ENCODE measurements at regions not wholly inside any gene's neighbourhood (a gene's known extent, or its start where the extent isn't known, plus 50 kb on each side); places are given as distances from the start of the nearest gene placed in this dataset.

GRCh38 chr10:120162471-120162870 is 269.9 kb downstream of the SEC23IP start:
- H3K4me3 ChIP-seq (ENCODE audit: control insufficient read depth in 1 of 2, extremely low read depth in 1 of 2, low read length in 1 of 2): no peak overlapping the region
- no peak for DNase-seq
- H3K27ac ChIP-seq (ENCODE audit: low read length): no peak overlapping the region
- Mint-ChIP-seq H3K27ac (no peak overlapping the region), H3K9me3 (no peaks in the 10 kb centered on the region), H3K4me1 (no peaks in the 10 kb centered on the region), H3K4me3 (no peak overlapping the region), H3K27me3 (peaks cover 5 to 7% of the 10 kb centered on the region in 2 donors), H3K36me3 (no peaks in the 10 kb centered on the region)
- WGBS (ENCODE audit: insufficient coverage): 48% methylated on average over 2 of the region's 4 CpGs
- no peaks in the 10 kb centered on the region for H3K27me3 ChIP-seq (replicated peaks in 1 of 2; ENCODE audit: control insufficient read depth in 2 of 2, extremely low read depth in 1 of 2, insufficient read depth in 2 of 2, low read length in 1 of 2)
- no peaks in the 10 kb centered on the region for H3K4me1 ChIP-seq (ENCODE audit: control insufficient read depth in 1 of 2, extremely low read depth in 1 of 2, insufficient read depth in 2 of 2, low read length in 2 of 2)
- POLR2A ChIA-PET: no interaction called here
- CTCF ChIA-PET: no interaction called here
- H3K36me3 ChIP-seq (ENCODE audit: control insufficient read depth in 2 of 2, extremely low read depth in 1 of 2, insufficient read depth in 1 of 2, low read length in 1 of 2): no peaks in the 10 kb centered on the region
- ATAC-seq (replicated peaks in 1 of 4): no peak
- no peaks in the 10 kb centered on the region for H3K9me3 ChIP-seq

DNA sequence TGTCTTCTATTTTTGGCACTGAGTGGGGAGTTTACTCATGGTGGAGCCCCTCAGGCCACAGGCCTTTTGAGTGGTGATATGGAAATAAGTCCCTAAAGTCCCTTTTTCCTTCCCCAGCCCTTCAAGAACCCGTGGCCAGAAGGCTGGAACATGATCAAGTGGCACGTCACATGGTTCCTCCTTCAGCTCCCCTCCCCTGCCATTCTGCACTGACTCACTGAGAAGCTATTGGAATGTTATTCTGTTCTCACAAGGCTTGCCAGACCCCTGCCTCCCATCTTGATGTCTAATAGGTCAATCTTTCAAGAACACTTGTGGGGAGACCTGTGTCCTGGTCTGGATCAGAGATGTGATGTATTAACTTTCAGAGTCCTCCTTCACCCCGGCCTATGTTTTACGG is 279.8 kb downstream of the SEC23IP start:
- no peak overlapping the region for H3K4me3 Mint-ChIP-seq
- Histone ChIP-seq H3K9me3 (no peaks in the 10 kb centered on the region), H3K27ac (ENCODE audit: low read length) (no peak overlapping the region), H3K27me3 (replicated peaks in 1 of 2; ENCODE audit: control insufficient read depth in 2 of 2, extremely low read depth in 1 of 2, insufficient read depth in 2 of 2, low read length in 1 of 2) (no peaks in the 10 kb centered on the region), H3K36me3 (ENCODE audit: control insufficient read depth in 2 of 2, extremely low read depth in 1 of 2, insufficient read depth in 1 of 2, low read length in 1 of 2) (no peaks in the 10 kb centered on the region), H3K4me3 (ENCODE audit: control insufficient read depth in 1 of 2, extremely low read depth in 1 of 2, low read length in 1 of 2) (no peak overlapping the region), H3K4me1 (ENCODE audit: control insufficient read depth in 1 of 2, extremely low read depth in 1 of 2, insufficient read depth in 2 of 2, low read length in 2 of 2) (no peaks in the 10 kb centered on the region)
- H3K9me3 Mint-ChIP-seq: no peaks in the 10 kb centered on the region
- CTCF ChIA-PET: no interaction called here
- H3K36me3 Mint-ChIP-seq: no peaks in the 10 kb centered on the region
- no peak for DNase-seq
- no CpG with 5 or more reads among the region's 4 CpGs for WGBS (ENCODE audit: insufficient coverage)
- H3K4me1 Mint-ChIP-seq: no peaks in the 10 kb centered on the region
- POLR2A ChIA-PET: interaction anchor here in 1 of 2 donors (0.7 kb wide), 1 partner anchor 18 kb away, joined by 3 read pairs; no protein-coding TSS in a partner anchor
- H3K27ac Mint-ChIP-seq: no peak overlapping the region
- no peak for ATAC-seq (replicated peaks in 1 of 4)
- peaks cover 11 to 18% of the 10 kb centered on the region in 2 donors for H3K27me3 Mint-ChIP-seq

DNA sequence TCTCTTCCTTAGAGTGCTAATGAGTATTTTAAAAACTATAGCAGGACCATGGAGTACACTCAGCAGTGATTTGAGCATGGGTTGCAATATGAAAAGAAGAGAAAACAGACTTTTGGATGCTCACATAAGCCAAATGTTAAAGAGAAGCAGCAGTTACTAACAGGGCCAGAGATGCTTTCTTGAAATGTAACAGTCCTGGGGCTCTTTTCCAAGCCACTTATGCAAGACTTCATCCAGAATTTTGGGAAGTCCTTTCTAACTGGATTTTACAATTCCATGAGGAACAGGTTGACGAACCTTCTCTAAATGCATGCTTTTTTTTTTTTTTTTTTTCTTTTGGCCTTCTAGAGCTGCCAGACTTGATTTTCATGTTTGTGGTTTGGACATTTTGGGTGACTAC is 282.0 kb downstream of the SEC23IP start:
- no peak for ATAC-seq (replicated peaks in 1 of 4)
- peaks cover 11 to 18% of the 10 kb centered on the region in 2 donors for H3K27me3 Mint-ChIP-seq

GRCh38 chr10:120177330-120177729 is 279.7 kb upstream of the PLPP4 start:
- Histone ChIP-seq H3K4me3 (ENCODE audit: control insufficient read depth in 1 of 2, extremely low read depth in 1 of 2, low read length in 1 of 2) (no peak overlapping the region), H3K27ac (ENCODE audit: low read length) (no peak overlapping the region), H3K36me3 (ENCODE audit: control insufficient read depth in 2 of 2, extremely low read depth in 1 of 2, insufficient read depth in 1 of 2, low read length in 1 of 2) (no peaks in the 10 kb centered on the region), H3K4me1 (ENCODE audit: control insufficient read depth in 1 of 2, extremely low read depth in 1 of 2, insufficient read depth in 2 of 2, low read length in 2 of 2) (no peaks in the 10 kb centered on the region), H3K27me3 (replicated peaks in 1 of 2; ENCODE audit: control insufficient read depth in 2 of 2, extremely low read depth in 1 of 2, insufficient read depth in 2 of 2, low read length in 1 of 2) (peaks cover 0 to 5% of the 10 kb centered on the region in 2 experiments), H3K9me3 (no peaks in the 10 kb centered on the region)
- DNase-seq (no peak), ATAC-seq (replicated peaks in 1 of 4) (no peak)
- CTCF ChIA-PET: no interaction called here
- Mint-ChIP-seq H3K4me1 (no peaks in the 10 kb centered on the region), H3K4me3 (no peak overlapping the region), H3K27ac (no peak overlapping the region), H3K27me3 (peaks cover 7 to 11% of the 10 kb centered on the region in 2 donors), H3K9me3 (no peaks in the 10 kb centered on the region), H3K36me3 (no peaks in the 10 kb centered on the region)
- POLR2A ChIA-PET: no interaction called here
- WGBS (ENCODE audit: insufficient coverage): 85% methylated on average over 4 of the region's 10 CpGs

More for the DNA sequence above, 282.0 kb downstream of the SEC23IP start:
- no peaks in the 10 kb centered on the region for H3K4me1 Mint-ChIP-seq
- H3K27ac Mint-ChIP-seq: no peak overlapping the region
- no peak overlapping the region for H3K4me3 ChIP-seq (ENCODE audit: control insufficient read depth in 1 of 2, extremely low read depth in 1 of 2, low read length in 1 of 2)
- no peak overlapping the region for H3K4me3 Mint-ChIP-seq
- no peaks in the 10 kb centered on the region for H3K4me1 ChIP-seq (ENCODE audit: control insufficient read depth in 1 of 2, extremely low read depth in 1 of 2, insufficient read depth in 2 of 2, low read length in 2 of 2)
- no CpG with 5 or more reads among the region's 1 CpG for WGBS (ENCODE audit: insufficient coverage)
- no peak overlapping the region for H3K27ac ChIP-seq (ENCODE audit: low read length)
- ChIA-PET POLR2A (no interaction called here), CTCF (no interaction called here)
- no peak for DNase-seq
- H3K9me3 Mint-ChIP-seq: no peaks in the 10 kb centered on the region
- H3K36me3 Mint-ChIP-seq: no peaks in the 10 kb centered on the region
- no peaks in the 10 kb centered on the region for H3K27me3 ChIP-seq (replicated peaks in 1 of 2; ENCODE audit: control insufficient read depth in 2 of 2, extremely low read depth in 1 of 2, insufficient read depth in 2 of 2, low read length in 1 of 2)
- H3K9me3 ChIP-seq: no peaks in the 10 kb centered on the region
- H3K36me3 ChIP-seq (ENCODE audit: control insufficient read depth in 2 of 2, extremely low read depth in 1 of 2, insufficient read depth in 1 of 2, low read length in 1 of 2): no peaks in the 10 kb centered on the region

DNA sequence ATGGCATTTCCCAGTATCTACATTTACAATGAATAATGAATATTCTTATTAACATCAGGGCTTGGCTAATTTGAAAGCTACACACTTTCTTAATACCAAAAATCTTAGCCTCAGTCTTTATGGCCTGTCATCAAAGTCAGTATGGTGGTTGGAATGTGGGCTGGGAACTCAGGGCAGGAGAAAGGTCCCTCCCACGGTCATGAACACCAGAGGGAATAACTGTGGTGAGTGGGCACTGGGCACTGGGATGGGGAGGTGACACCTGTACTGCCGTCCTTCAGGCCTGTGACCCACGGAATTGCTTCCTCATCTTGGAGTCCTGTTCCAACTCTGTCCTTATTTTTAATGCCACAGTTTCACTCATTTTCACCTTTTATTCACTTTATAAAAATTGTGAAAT is 276.9 kb upstream of the PLPP4 start:
- no peaks in the 10 kb centered on the region for H3K9me3 ChIP-seq
- POLR2A ChIA-PET: no interaction called here
- no peak for DNase-seq
- Mint-ChIP-seq H3K27ac (no peak overlapping the region), H3K27me3 (peaks cover 7 to 11% of the 10 kb centered on the region in 2 donors), H3K9me3 (no peaks in the 10 kb centered on the region), H3K4me3 (no peak overlapping the region), H3K4me1 (no peaks in the 10 kb centered on the region), H3K36me3 (no peaks in the 10 kb centered on the region)
- H3K36me3 ChIP-seq (ENCODE audit: control insufficient read depth in 2 of 2, extremely low read depth in 1 of 2, insufficient read depth in 1 of 2, low read length in 1 of 2): no peaks in the 10 kb centered on the region
- 17% methylated on average over 1 of the region's 3 CpGs for WGBS (ENCODE audit: insufficient coverage)
- CTCF ChIA-PET: no interaction called here
- no peak for ATAC-seq (replicated peaks in 1 of 4)
- H3K27ac ChIP-seq (ENCODE audit: low read length): no peak overlapping the region
- H3K27me3 ChIP-seq (replicated peaks in 1 of 2; ENCODE audit: control insufficient read depth in 2 of 2, extremely low read depth in 1 of 2, insufficient read depth in 2 of 2, low read length in 1 of 2): peaks cover 0 to 9% of the 10 kb centered on the region in 2 experiments
- no peaks in the 10 kb centered on the region for H3K4me1 ChIP-seq (ENCODE audit: control insufficient read depth in 1 of 2, extremely low read depth in 1 of 2, insufficient read depth in 2 of 2, low read length in 2 of 2)
- H3K4me3 ChIP-seq (ENCODE audit: control insufficient read depth in 1 of 2, extremely low read depth in 1 of 2, low read length in 1 of 2): no peak overlapping the region

DNA sequence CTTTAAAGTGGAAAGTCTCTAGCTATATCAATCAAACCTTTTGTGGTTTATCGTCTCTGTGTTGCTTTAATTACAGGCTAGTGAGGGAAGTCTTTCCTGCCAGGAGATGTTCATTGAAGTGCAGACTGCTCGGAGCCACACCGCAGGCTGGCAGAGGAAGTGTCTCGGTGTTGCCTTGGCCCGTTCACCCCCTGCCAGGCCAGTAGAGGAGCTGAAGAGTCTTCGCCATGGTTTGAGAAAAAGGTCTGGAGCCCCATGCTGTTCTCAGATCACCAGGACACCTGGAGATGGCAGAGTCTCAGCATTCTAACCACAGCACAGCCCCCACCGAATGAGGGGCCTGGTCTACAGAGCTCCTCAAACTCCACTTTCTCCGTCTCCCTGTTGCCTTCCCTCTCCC is 275.9 kb upstream of the PLPP4 start:
- 58% methylated on average over 8 of the region's 8 CpGs for WGBS (ENCODE audit: insufficient coverage)

DNA sequence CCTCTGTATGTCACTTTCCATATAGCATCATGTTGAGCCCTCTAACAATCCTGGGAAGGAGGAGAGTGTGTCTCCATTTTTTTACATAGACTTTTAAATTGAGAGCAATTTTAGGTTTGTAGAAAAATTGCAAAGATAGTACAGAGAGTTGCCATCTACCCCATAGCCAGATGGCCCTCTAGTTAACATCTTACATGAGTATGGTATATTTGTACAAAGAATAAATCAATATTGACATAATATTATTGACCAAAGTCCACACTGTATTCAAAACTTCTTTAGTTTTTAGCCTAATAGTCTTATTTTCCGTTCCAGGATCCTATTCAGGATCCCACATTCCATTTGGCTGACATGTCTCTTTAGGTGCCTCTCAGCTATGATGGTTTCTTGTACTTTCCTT is 274.6 kb upstream of the PLPP4 start:
- POLR2A ChIA-PET: interaction anchor here in 1 of 2 donors (0.6 kb wide), 1 partner anchor 9 kb away, joined by 3 read pairs; no protein-coding TSS in a partner anchor

More for the DNA sequence above, 275.9 kb upstream of the PLPP4 start:
- POLR2A ChIA-PET: no interaction called here
- DNase-seq (no peak), ATAC-seq (replicated peaks in 1 of 4) (no peak)
- no peaks in the 10 kb centered on the region for H3K9me3 ChIP-seq
- H3K9me3 Mint-ChIP-seq: no peaks in the 10 kb centered on the region
- H3K27ac ChIP-seq (ENCODE audit: low read length): no peak overlapping the region
- H3K36me3 Mint-ChIP-seq: no peaks in the 10 kb centered on the region
- H3K4me1 ChIP-seq (ENCODE audit: control insufficient read depth in 1 of 2, extremely low read depth in 1 of 2, insufficient read depth in 2 of 2, low read length in 2 of 2): no peaks in the 10 kb centered on the region
- CTCF ChIA-PET: no interaction called here
- peaks cover 7% of the 10 kb centered on the region in 2 donors for H3K27me3 Mint-ChIP-seq
- H3K4me1 Mint-ChIP-seq: no peaks in the 10 kb centered on the region
- no peak overlapping the region for H3K4me3 ChIP-seq (ENCODE audit: control insufficient read depth in 1 of 2, extremely low read depth in 1 of 2, low read length in 1 of 2)
- peaks cover 0 to 9% of the 10 kb centered on the region in 2 experiments for H3K27me3 ChIP-seq (replicated peaks in 1 of 2; ENCODE audit: control insufficient read depth in 2 of 2, extremely low read depth in 1 of 2, insufficient read depth in 2 of 2, low read length in 1 of 2)
- no peak overlapping the region for H3K4me3 Mint-ChIP-seq
- no peak overlapping the region for H3K27ac Mint-ChIP-seq
- no peaks in the 10 kb centered on the region for H3K36me3 ChIP-seq (ENCODE audit: control insufficient read depth in 2 of 2, extremely low read depth in 1 of 2, insufficient read depth in 1 of 2, low read length in 1 of 2)

More for the DNA sequence above, 274.6 kb upstream of the PLPP4 start:
- Mint-ChIP-seq H3K4me1 (no peaks in the 10 kb centered on the region), H3K27me3 (peaks cover 2 to 5% of the 10 kb centered on the region in 2 donors), H3K36me3 (no peaks in the 10 kb centered on the region), H3K9me3 (peaks cover 0 to 8% (median 0%) of the 10 kb centered on the region in 3 donors), H3K4me3 (no peak overlapping the region), H3K27ac (no peak overlapping the region)
- Histone ChIP-seq H3K4me3 (ENCODE audit: control insufficient read depth in 1 of 2, extremely low read depth in 1 of 2, low read length in 1 of 2) (no peak overlapping the region), H3K36me3 (ENCODE audit: control insufficient read depth in 2 of 2, extremely low read depth in 1 of 2, insufficient read depth in 1 of 2, low read length in 1 of 2) (no peaks in the 10 kb centered on the region), H3K4me1 (ENCODE audit: control insufficient read depth in 1 of 2, extremely low read depth in 1 of 2, insufficient read depth in 2 of 2, low read length in 2 of 2) (no peaks in the 10 kb centered on the region), H3K27ac (ENCODE audit: low read length) (no peak overlapping the region), H3K9me3 (no peaks in the 10 kb centered on the region), H3K27me3 (replicated peaks in 1 of 2; ENCODE audit: control insufficient read depth in 2 of 2, extremely low read depth in 1 of 2, insufficient read depth in 2 of 2, low read length in 1 of 2) (peaks cover 0 to 9% of the 10 kb centered on the region in 2 experiments)
- ATAC-seq (replicated peaks in 1 of 4) (no peak), DNase-seq (no peak)
- WGBS (ENCODE audit: insufficient coverage): no CpG with 5 or more reads among the region's 1 CpG
- CTCF ChIA-PET: no interaction called here
